Activated CD4-positive, alpha-beta memory T cell treated with anti-CD3 and anti-CD28 coated beads for 36 hours (primary cell): ENCODE measurements at regions not wholly inside any gene's neighbourhood (a gene's known extent, or its start where the extent isn't known, plus 50 kb on each side); places are given as distances from the start of the nearest gene placed in this dataset.
"Not testable (repeated sequence)": the region's sequence is repeated elsewhere in the genome, so short reads cannot be mapped to it uniquely, and the experiment has no call there.

Source experiments
- CTCF ChIA-PET: fragments of 350-600 bp; sonication (Branson Sonifier 250); formaldehyde crosslinking; loops from one replicate; lab custom pipeline; 2021; ENCODE audit warnings: antibody characterized with exemption, inconsistent platforms; lab: Charles Lee
- POLR2A ChIA-PET: fragments of 350-600 bp; sonication (Branson Sonifier 250); formaldehyde crosslinking; loops from one replicate; lab custom pipeline; 2021; ENCODE audit warnings: antibody characterized with exemption; lab: Charles Lee
- DNase-seq: peaks from one replicate; pipeline ENCODE4 v3.0.0-alpha.2; 2020
- H3K27ac Mint-ChIP-seq: one replicate; pipeline ENCODE4 v1.8.0; 2021; ENCODE audit warnings: mixed read lengths
- H3K27me3 Mint-ChIP-seq: one replicate; pipeline ENCODE4 v1.8.0; 2021; ENCODE audit warnings: mixed read lengths
- H3K36me3 Mint-ChIP-seq: one replicate; pipeline ENCODE4 v1.8.0; 2021; ENCODE audit warnings: mixed read lengths
- H3K4me1 Mint-ChIP-seq: one replicate; pipeline ENCODE4 v1.8.0; 2021; ENCODE audit warnings: low read depth, mixed read lengths
- H3K4me3 Mint-ChIP-seq: one replicate; pipeline ENCODE4 v1.8.0; 2021; ENCODE audit warnings: mild to moderate bottlenecking, mixed read lengths
- H3K9me3 Mint-ChIP-seq: one replicate; pipeline ENCODE4 v1.8.0; 2021; ENCODE audit warnings: mixed read lengths
- intact Hi-C: fragments of 100-400 bp; cut with micrococcal nuclease; formaldehyde crosslinking; loops from one replicate; pipeline ENCODE4 v1.15.1; 2023

DNA sequence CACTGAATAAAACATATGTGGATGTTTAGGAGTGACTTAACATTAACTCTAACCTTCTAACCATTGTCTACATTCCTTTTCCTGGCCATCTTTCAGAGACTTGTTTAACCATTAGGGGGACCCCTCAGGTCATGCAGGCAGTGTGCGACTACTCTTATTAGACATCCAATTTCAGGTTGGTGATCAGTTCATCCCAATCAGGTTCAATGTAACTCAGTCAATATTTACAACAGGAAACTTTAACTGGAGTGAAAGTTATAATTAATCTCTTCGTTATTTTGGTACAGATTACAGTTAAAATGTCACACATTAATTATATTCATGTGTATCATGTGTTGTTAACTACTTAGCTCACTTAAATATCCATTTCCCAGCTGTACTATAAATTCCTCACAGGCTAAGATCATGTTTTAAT lies 68.8 kb upstream of the RGS1 start:
- H3K36me3 Mint-ChIP-seq: no peaks in the 10 kb centered on the region
- H3K27me3 Mint-ChIP-seq: no peaks in the 10 kb centered on the region
- H3K9me3 Mint-ChIP-seq: no peaks in the 10 kb centered on the region
- peak; percentile 23 for DNase-seq
- no peak overlapping the region for H3K4me3 Mint-ChIP-seq
- CTCF ChIA-PET: interaction anchor here (0.6 to 1.4 kb wide), 7 partner anchors 29 to 104 kb away, joined by 3 to 7 read pairs (median 4); no protein-coding TSS in a partner anchor
- POLR2A ChIA-PET: no interaction called here
- intact Hi-C loops: loop anchor here (2.0 kb wide), 1 partner anchor 68 kb away; the partner anchor contains the start of gene RGS1
- H3K4me1 Mint-ChIP-seq: no peaks in the 10 kb centered on the region
- H3K27ac Mint-ChIP-seq: no peak overlapping the region

DNA sequence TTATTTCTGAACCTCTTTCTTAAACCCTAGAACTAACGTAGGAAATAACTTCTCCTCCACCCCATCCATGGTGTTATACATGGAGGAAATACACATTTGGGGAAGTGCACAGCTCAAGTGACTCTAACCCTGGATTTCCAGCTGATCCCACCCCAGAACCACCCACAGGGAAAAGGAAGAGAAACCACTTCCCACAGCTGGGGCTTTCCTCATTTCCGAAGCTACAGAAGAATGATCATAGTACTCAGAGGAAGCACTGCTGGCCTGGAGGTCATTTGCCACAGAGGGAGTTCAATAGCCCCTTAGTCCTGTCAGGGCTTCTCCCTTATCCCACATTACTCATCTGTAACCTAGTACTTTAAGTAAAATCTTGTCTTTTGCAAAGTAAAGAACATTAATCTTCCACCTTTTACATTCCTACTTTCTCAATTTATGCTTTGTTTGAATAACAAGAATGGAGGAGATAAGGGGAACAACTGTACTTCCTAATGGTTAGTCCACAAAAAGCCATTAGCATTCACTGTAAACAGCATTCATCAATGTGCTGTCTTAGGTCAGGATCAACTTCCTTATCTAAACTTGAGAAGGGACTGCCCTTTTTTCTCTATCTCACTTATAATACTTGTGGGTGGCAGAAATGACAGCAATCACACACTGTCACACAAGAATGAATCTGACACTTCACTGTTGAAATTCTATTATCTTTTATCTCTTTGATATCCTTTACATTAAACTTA lies 63.0 kb upstream of the RGS1 start:
- ChIA-PET CTCF (no interaction called here), POLR2A (no interaction called here)
- H3K4me1 Mint-ChIP-seq: peaks cover 34% of the 10 kb centered on the region
- H3K27ac Mint-ChIP-seq: no peak overlapping the region
- H3K9me3 Mint-ChIP-seq: no peaks in the 10 kb centered on the region
- intact Hi-C loops: no loop called here
- H3K4me3 Mint-ChIP-seq: no peak overlapping the region
- H3K36me3 Mint-ChIP-seq: no peaks in the 10 kb centered on the region
- no peak for DNase-seq
- H3K27me3 Mint-ChIP-seq: no peaks in the 10 kb centered on the region

DNA sequence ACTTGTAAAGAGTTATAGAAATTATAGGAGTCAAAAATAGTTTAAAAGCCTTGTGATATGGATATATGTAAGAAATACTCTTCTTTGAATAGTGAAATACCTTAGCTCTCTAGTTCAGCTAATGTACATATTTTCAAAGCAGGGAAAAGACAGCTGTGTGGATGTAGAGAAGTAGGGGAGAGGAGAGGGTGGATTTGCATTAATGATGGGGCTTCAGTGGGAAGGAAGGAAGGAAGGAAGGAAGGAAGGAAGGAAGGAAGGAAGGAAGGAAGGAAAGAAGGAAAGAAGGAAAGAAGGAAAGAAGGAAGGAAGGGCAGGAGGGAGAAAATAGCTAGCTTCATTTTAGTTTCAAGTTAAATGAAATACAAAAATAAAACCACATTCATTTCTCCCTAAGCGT lies 62.4 kb upstream of the RGS1 start:
- H3K9me3 Mint-ChIP-seq: no peaks in the 10 kb centered on the region
- ChIA-PET CTCF (no interaction called here), POLR2A (interaction anchor here (0.9 kb wide), 1 partner anchor 29 kb away, joined by 4 read pairs; no protein-coding TSS in a partner anchor)
- H3K4me3 Mint-ChIP-seq: no peak overlapping the region
- no peak overlapping the region for H3K27ac Mint-ChIP-seq
- no peaks in the 10 kb centered on the region for H3K27me3 Mint-ChIP-seq
- H3K36me3 Mint-ChIP-seq: no peaks in the 10 kb centered on the region
- intact Hi-C loops: no loop called here
- H3K4me1 Mint-ChIP-seq: peaks cover 36% of the 10 kb centered on the region
- no peak for DNase-seq

- no peak overlapping the region for H3K27ac Mint-ChIP-seq
- H3K4me3 Mint-ChIP-seq: no peak overlapping the region
- H3K36me3 Mint-ChIP-seq: no peaks in the 10 kb centered on the region
- peaks cover 39% of the 10 kb centered on the region for H3K4me1 Mint-ChIP-seq
- no peak for DNase-seq
- no peaks in the 10 kb centered on the region for H3K9me3 Mint-ChIP-seq
- ChIA-PET POLR2A (interaction anchor here (0.9 kb wide), 1 partner anchor 28 kb away, joined by 4 read pairs; no protein-coding TSS in a partner anchor), CTCF (no interaction called here)
- H3K27me3 Mint-ChIP-seq: no peaks in the 10 kb centered on the region
- intact Hi-C loops: no loop called here
These were observed 61.9 kb upstream of the RGS1 start for GRCh38 chr1:192513697-192514096.

DNA sequence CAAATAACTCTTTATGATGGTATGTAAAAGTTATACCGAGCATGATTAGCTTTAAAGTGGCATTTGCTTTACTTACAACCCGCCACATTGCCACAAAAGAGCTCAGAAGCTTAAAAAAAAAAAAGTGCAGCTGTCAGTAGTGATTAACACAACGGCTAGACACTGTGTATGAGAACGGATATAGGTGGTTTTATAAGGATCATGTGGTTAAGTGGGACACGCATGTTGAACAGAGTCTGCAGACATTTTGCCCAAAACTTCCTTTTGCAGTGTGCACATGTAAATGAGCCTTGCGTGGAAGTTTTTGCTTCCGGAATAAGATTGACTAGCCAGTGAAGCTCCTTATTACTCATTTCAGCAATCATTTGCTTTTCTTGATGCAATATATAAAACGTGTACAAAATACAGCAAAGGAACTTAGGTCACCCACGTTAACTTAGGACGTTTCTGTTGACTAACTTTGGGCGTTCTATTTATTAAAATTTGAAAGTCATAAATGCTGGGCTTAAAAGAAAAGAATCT lies 58.7 kb upstream of the RGS1 start:
- H3K9me3 Mint-ChIP-seq: no peaks in the 10 kb centered on the region
- H3K36me3 Mint-ChIP-seq: no peaks in the 10 kb centered on the region
- intact Hi-C loops: loop anchor here (1.0 to 5.0 kb wide), 12 partner anchors 14 to 542 kb away; partner anchors contain the start of genes RGS1, RO60 and UCHL5
- peaks cover 56% of the 10 kb centered on the region for H3K4me1 Mint-ChIP-seq
- H3K27ac Mint-ChIP-seq: peak overlapping the region; percentile 82
- no peaks in the 10 kb centered on the region for H3K27me3 Mint-ChIP-seq
- peak; percentile 71 for DNase-seq
- peak overlapping the region; percentile 53 for H3K4me3 Mint-ChIP-seq
- POLR2A ChIA-PET: interaction anchor here (0.9 to 3.0 kb wide), 6 partner anchors 22 to 541 kb away, joined by 3 to 18 read pairs (median 4); no protein-coding TSS in a partner anchor
- CTCF ChIA-PET: interaction anchor here (0.7 to 1.8 kb wide), 5 partner anchors 25 to 513 kb away, joined by 3 to 9 read pairs (median 5); no protein-coding TSS in a partner anchor

DNA sequence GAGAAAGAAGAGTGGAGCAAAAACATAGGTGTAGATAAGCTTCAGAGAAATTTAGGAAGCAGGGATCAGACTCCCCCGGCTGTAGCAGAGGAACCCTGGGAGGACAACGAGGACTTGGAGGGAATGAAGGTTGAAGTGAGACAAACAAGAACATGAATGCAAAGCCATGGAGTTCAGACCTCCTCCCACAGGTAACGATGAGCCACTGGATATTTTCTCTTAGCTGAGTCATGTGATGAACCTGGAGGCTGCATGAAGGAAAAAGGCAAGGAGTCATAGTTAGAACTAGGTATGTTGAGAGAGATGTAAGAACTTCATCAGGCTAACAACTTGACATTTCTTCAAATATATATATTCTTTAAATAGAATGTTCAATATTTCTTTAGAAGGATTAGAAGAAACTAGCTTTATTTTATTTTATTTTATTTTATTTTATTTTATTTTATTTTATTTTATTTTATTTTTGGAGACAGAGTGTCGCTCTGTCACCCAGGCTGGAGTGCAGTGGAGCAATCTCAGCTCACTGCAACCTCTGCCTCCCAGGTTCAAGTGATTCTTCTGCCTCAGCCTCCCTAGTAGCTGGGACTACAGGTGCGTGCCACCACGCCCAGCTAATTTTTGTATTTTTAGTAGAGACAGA lies 57.7 kb upstream of the RGS1 start:
- DNase-seq, H3K27me3 Mint-ChIP-seq, H3K36me3 Mint-ChIP-seq, CTCF ChIA-PET, H3K9me3 Mint-ChIP-seq: not testable (repeated sequence)
- Mint-ChIP-seq H3K27ac (peak overlapping the region; percentile 82), H3K4me3 (peak overlapping the region; percentile 30), H3K4me1 (peaks cover 57% of the 10 kb centered on the region)
- POLR2A ChIA-PET: interaction anchor here (1.0 to 3.0 kb wide), 2 partner anchors 21 to 28 kb away, joined by 3 to 18 read pairs; no protein-coding TSS in a partner anchor
- intact Hi-C loops: loop anchor here (1.0 to 5.0 kb wide), 11 partner anchors 13 to 541 kb away; partner anchors contain the start of genes RGS1, RO60 and UCHL5

GRCh38 chr1:192518700-192519099 lies 56.9 kb upstream of the RGS1 start:
- POLR2A ChIA-PET: interaction anchor here (3.0 kb wide), 1 partner anchor 27 kb away, joined by 18 read pairs; no protein-coding TSS in a partner anchor
- H3K4me1 Mint-ChIP-seq: peaks cover 52% of the 10 kb centered on the region

GRCh38 chr1:192521734-192522133 lies 53.8 kb upstream of the RGS1 start:
- no peak overlapping the region for H3K4me3 Mint-ChIP-seq
- H3K27me3 Mint-ChIP-seq: no peaks in the 10 kb centered on the region
- ChIA-PET CTCF (no interaction called here), POLR2A (no interaction called here)
- intact Hi-C loops: loop anchor here (1.0 kb wide), 1 partner anchor 9 kb away; no protein-coding TSS in a partner anchor
- H3K4me1 Mint-ChIP-seq: peaks cover 36% of the 10 kb centered on the region
- no peaks in the 10 kb centered on the region for H3K9me3 Mint-ChIP-seq
- peak; percentile 50 for DNase-seq
- H3K27ac Mint-ChIP-seq: no peak overlapping the region
- no peaks in the 10 kb centered on the region for H3K36me3 Mint-ChIP-seq

More at GRCh38 chr1:192518700-192519099, 56.9 kb upstream of the RGS1 start:
- Mint-ChIP-seq H3K4me3 (no peak overlapping the region), H3K27ac (no peak overlapping the region), H3K27me3 (no peaks in the 10 kb centered on the region), H3K36me3 (no peaks in the 10 kb centered on the region), H3K9me3 (no peaks in the 10 kb centered on the region)
- DNase-seq: no peak
- CTCF ChIA-PET: interaction anchor here (1.0 kb wide), 1 partner anchor 41 kb away, joined by 3 read pairs; no protein-coding TSS in a partner anchor
- intact Hi-C loops: loop anchor here (5.0 kb wide), 1 partner anchor 41 kb away; no protein-coding TSS in a partner anchor

- ChIA-PET CTCF (interaction anchor here (0.7 kb wide), 1 partner anchor 282 kb away, joined by 3 read pairs; no protein-coding TSS in a partner anchor), POLR2A (no interaction called here)
- H3K4me1 Mint-ChIP-seq: peaks cover 26% of the 10 kb centered on the region
- no peaks in the 10 kb centered on the region for H3K36me3 Mint-ChIP-seq
- H3K27ac Mint-ChIP-seq: no peak overlapping the region
- no peaks in the 10 kb centered on the region for H3K27me3 Mint-ChIP-seq
- DNase-seq: no peak
- no peaks in the 10 kb centered on the region for H3K9me3 Mint-ChIP-seq
- H3K4me3 Mint-ChIP-seq: no peak overlapping the region
- intact Hi-C loops: no loop called here
These were observed 52.9 kb upstream of the RGS1 start for GRCh38 chr1:192522673-192523072.

DNA sequence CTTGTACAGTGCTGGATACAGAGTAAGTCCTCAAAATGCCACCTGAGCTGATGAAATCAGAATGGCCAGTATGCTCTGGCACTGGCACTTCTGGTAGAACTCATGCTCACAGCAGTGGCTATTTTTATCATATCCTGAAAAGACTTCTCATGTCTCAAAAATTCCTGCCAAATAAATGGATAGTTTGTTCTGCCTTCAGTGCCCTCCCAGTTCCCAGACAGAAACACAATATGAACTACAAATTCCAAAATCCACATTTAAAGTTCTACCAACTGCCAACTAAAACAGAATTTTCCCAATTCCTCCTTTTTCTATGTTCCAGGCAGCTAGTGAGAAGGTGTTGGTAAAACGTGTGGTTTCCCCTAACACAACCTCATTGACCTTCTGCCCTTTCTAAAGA lies 51.4 kb upstream of the RGS1 start:
- DNase-seq: no peak
- ChIA-PET POLR2A (no interaction called here), CTCF (no interaction called here)
- Mint-ChIP-seq H3K4me3 (no peak overlapping the region), H3K36me3 (no peaks in the 10 kb centered on the region), H3K27me3 (peaks cover 1% of the 10 kb centered on the region), H3K27ac (no peak overlapping the region), H3K4me1 (peaks cover 25% of the 10 kb centered on the region), H3K9me3 (no peaks in the 10 kb centered on the region)
- intact Hi-C loops: no loop called here
